ENCODE measurements at regions not wholly inside any gene's neighbourhood (a gene's known extent, or its start where the extent isn't known, plus 50 kb on each side); places are given as distances from the start of the nearest gene placed in this dataset.
"Not testable (repeated sequence)": the region's sequence is repeated elsewhere in the genome, so short reads cannot be mapped to it uniquely, and the experiment has no call there.

- Mint-ChIP-seq H3K4me1 (no peaks in the 10 kb centered on the region), H3K27me3 (no peaks in the 10 kb centered on the region), H3K36me3 (no peaks in the 10 kb centered on the region), H3K9me3 (ENCODE audit: low read depth) (no peaks in the 10 kb centered on the region), H3K4me3 (no peak overlapping the region), H3K27ac (no peak overlapping the region)
- no peak for ATAC-seq
- CTCF ChIA-PET = no interaction called here
- no peak for DNase-seq
These were observed 205.6 kb downstream of the VGLL3 start for GRCh38 chr3:86785386-86785785.

GRCh38 chr3:86782866-86783265 is 208.1 kb downstream of the VGLL3 start:
- H3K36me3 Mint-ChIP-seq = no peaks in the 10 kb centered on the region
- no peaks in the 10 kb centered on the region for H3K4me1 Mint-ChIP-seq
- H3K27ac Mint-ChIP-seq = no peak overlapping the region
- H3K9me3 Mint-ChIP-seq (ENCODE audit: low read depth) = no peaks in the 10 kb centered on the region
- H3K4me3 Mint-ChIP-seq = no peak overlapping the region
- no peaks in the 10 kb centered on the region for H3K27me3 Mint-ChIP-seq
- CTCF ChIA-PET = no interaction called here
- no peak for ATAC-seq
- DNase-seq = no peak

- Mint-ChIP-seq H3K4me1 (no peaks in the 10 kb centered on the region), H3K27ac (no peak overlapping the region), H3K36me3 (no peaks in the 10 kb centered on the region), H3K27me3 (no peaks in the 10 kb centered on the region), H3K9me3 (ENCODE audit: low read depth) (no peaks in the 10 kb centered on the region), H3K4me3 (no peak overlapping the region)
- ATAC-seq (no peak), DNase-seq (no peak)
- CTCF ChIA-PET = no interaction called here
These were observed 208.7 kb downstream of the VGLL3 start for GRCh38 chr3:86782286-86782685.

GRCh38 chr3:86774082-86774691 is 216.8 kb downstream of the VGLL3 start:
- Mint-ChIP-seq H3K4me1 (no peaks in the 10 kb centered on the region), H3K9me3 (ENCODE audit: low read depth) (no peaks in the 10 kb centered on the region), H3K4me3 (no peak overlapping the region), H3K27ac (no peak overlapping the region), H3K27me3 (no peaks in the 10 kb centered on the region), H3K36me3 (no peaks in the 10 kb centered on the region)
- ATAC-seq (no peak), DNase-seq (no peak)
- CTCF ChIA-PET = no interaction called here

- CTCF ChIA-PET = no interaction called here
- DNase-seq (no peak), ATAC-seq (no peak)
- H3K27ac Mint-ChIP-seq = no peak overlapping the region
- H3K4me3 Mint-ChIP-seq = no peak overlapping the region
- H3K4me1 Mint-ChIP-seq = no peaks in the 10 kb centered on the region
- H3K9me3 Mint-ChIP-seq (ENCODE audit: low read depth) = no peaks in the 10 kb centered on the region
- no peaks in the 10 kb centered on the region for H3K36me3 Mint-ChIP-seq
- no peaks in the 10 kb centered on the region for H3K27me3 Mint-ChIP-seq
These were observed 218.2 kb downstream of the VGLL3 start for GRCh38 chr3:86772699-86773098.

- H3K9me3 Mint-ChIP-seq (ENCODE audit: low read depth) = no peaks in the 10 kb centered on the region
- no peak overlapping the region for H3K4me3 Mint-ChIP-seq
- no peak overlapping the region for H3K27ac Mint-ChIP-seq
- no peak for DNase-seq
- H3K27me3 Mint-ChIP-seq = no peaks in the 10 kb centered on the region
- H3K36me3 Mint-ChIP-seq = no peaks in the 10 kb centered on the region
- no peaks in the 10 kb centered on the region for H3K4me1 Mint-ChIP-seq
- no peak for ATAC-seq
- CTCF ChIA-PET = no interaction called here
These were observed 219.0 kb downstream of the VGLL3 start for GRCh38 chr3:86771741-86772512.

GRCh38 chr3:86766331-86766730 is 224.6 kb downstream of the VGLL3 start:
- no peaks in the 10 kb centered on the region for H3K36me3 Mint-ChIP-seq
- H3K27ac Mint-ChIP-seq = no peak overlapping the region
- no peaks in the 10 kb centered on the region for H3K9me3 Mint-ChIP-seq (ENCODE audit: low read depth)
- ATAC-seq = no peak
- no peak overlapping the region for H3K4me3 Mint-ChIP-seq
- DNase-seq = no peak
- no peaks in the 10 kb centered on the region for H3K4me1 Mint-ChIP-seq
- CTCF ChIA-PET = no interaction called here
- no peaks in the 10 kb centered on the region for H3K27me3 Mint-ChIP-seq

- H3K4me3 Mint-ChIP-seq; H3K27ac Mint-ChIP-seq; H3K36me3 Mint-ChIP-seq; H3K9me3 Mint-ChIP-seq (ENCODE audit: low read depth); H3K27me3 Mint-ChIP-seq; DNase-seq; CTCF ChIA-PET; H3K4me1 Mint-ChIP-seq; ATAC-seq: not testable (repeated sequence)
These were observed 233.4 kb downstream of the VGLL3 start for GRCh38 chr3:86757322-86758179.

- H3K4me1 Mint-ChIP-seq = no peaks in the 10 kb centered on the region
- CTCF ChIA-PET = no interaction called here
- no peaks in the 10 kb centered on the region for H3K36me3 Mint-ChIP-seq
- no peak overlapping the region for H3K4me3 Mint-ChIP-seq
- DNase-seq = no peak
- H3K27me3 Mint-ChIP-seq = no peaks in the 10 kb centered on the region
- no peak for ATAC-seq
- H3K9me3 Mint-ChIP-seq (ENCODE audit: low read depth) = peaks cover 5% of the 10 kb centered on the region
- no peak overlapping the region for H3K27ac Mint-ChIP-seq
These were observed 242.9 kb downstream of the VGLL3 start for GRCh38 chr3:86748015-86748414.

GRCh38 chr3:86744051-86744450 is 246.9 kb downstream of the VGLL3 start:
- no peak for DNase-seq
- H3K9me3 Mint-ChIP-seq (ENCODE audit: low read depth) = peaks cover 3% of the 10 kb centered on the region
- no peaks in the 10 kb centered on the region for H3K4me1 Mint-ChIP-seq
- H3K27ac Mint-ChIP-seq = no peak overlapping the region
- ATAC-seq = no peak
- H3K4me3 Mint-ChIP-seq = no peak overlapping the region
- H3K27me3 Mint-ChIP-seq = no peaks in the 10 kb centered on the region
- CTCF ChIA-PET = no interaction called here
- H3K36me3 Mint-ChIP-seq = no peaks in the 10 kb centered on the region

GRCh38 chr3:86743233-86743632 is 247.7 kb downstream of the VGLL3 start:
- Mint-ChIP-seq H3K27me3 (no peaks in the 10 kb centered on the region), H3K36me3 (no peaks in the 10 kb centered on the region), H3K9me3 (ENCODE audit: low read depth) (peaks cover 3% of the 10 kb centered on the region), H3K4me3 (no peak overlapping the region), H3K27ac (no peak overlapping the region), H3K4me1 (no peaks in the 10 kb centered on the region)
- DNase-seq (no peak), ATAC-seq (no peak)
- CTCF ChIA-PET = no interaction called here

- H3K4me1 Mint-ChIP-seq = no peaks in the 10 kb centered on the region
- no peaks in the 10 kb centered on the region for H3K36me3 Mint-ChIP-seq
- CTCF ChIA-PET = no interaction called here
- no peaks in the 10 kb centered on the region for H3K27me3 Mint-ChIP-seq
- no peak overlapping the region for H3K27ac Mint-ChIP-seq
- H3K9me3 Mint-ChIP-seq (ENCODE audit: low read depth) = no peaks in the 10 kb centered on the region
- ATAC-seq = no peak
- no peak overlapping the region for H3K4me3 Mint-ChIP-seq
- DNase-seq = no peak
These were observed 250.2 kb downstream of the VGLL3 start for GRCh38 chr3:86740751-86741150.

GRCh38 chr3:86739244-86739643 is 251.7 kb downstream of the VGLL3 start:
- Mint-ChIP-seq H3K4me1 (no peaks in the 10 kb centered on the region), H3K36me3 (no peaks in the 10 kb centered on the region), H3K27me3 (no peaks in the 10 kb centered on the region), H3K9me3 (ENCODE audit: low read depth) (peaks cover 6% of the 10 kb centered on the region), H3K27ac (no peak overlapping the region), H3K4me3 (no peak overlapping the region)
- CTCF ChIA-PET = interaction anchor here (0.6 kb wide), 1 partner anchor 221 kb away, joined by 3 read pairs; no protein-coding TSS in a partner anchor
- DNase-seq (no peak), ATAC-seq (no peak)

GRCh38 chr3:86738684-86739083 is 252.3 kb downstream of the VGLL3 start:
- no peak for ATAC-seq

More at GRCh38 chr3:86738684-86739083, 252.3 kb downstream of the VGLL3 start:
- H3K27me3 Mint-ChIP-seq = no peaks in the 10 kb centered on the region
- H3K9me3 Mint-ChIP-seq (ENCODE audit: low read depth) = peaks cover 6% of the 10 kb centered on the region
- no peaks in the 10 kb centered on the region for H3K4me1 Mint-ChIP-seq
- no peak for DNase-seq
- H3K36me3 Mint-ChIP-seq = no peaks in the 10 kb centered on the region
- no peak overlapping the region for H3K4me3 Mint-ChIP-seq
- CTCF ChIA-PET = no interaction called here
- H3K27ac Mint-ChIP-seq = no peak overlapping the region

Data from activated CD8-positive, alpha-beta memory T cell treated with anti-CD3 and anti-CD28 coated beads, Interleukin-2, amount 10 ng/mL, durations not matched to agents 7 days and 5 days (primary cell).